ENCODE measurements at regions not wholly inside any gene's neighbourhood (a gene's known extent, or its start where the extent isn't known, plus 50 kb on each side); places are given as distances from the start of the nearest gene placed in this dataset.
A peak's percentile ranks its signal among the peaks of the same experiment; 100 is the strongest.

DNA sequence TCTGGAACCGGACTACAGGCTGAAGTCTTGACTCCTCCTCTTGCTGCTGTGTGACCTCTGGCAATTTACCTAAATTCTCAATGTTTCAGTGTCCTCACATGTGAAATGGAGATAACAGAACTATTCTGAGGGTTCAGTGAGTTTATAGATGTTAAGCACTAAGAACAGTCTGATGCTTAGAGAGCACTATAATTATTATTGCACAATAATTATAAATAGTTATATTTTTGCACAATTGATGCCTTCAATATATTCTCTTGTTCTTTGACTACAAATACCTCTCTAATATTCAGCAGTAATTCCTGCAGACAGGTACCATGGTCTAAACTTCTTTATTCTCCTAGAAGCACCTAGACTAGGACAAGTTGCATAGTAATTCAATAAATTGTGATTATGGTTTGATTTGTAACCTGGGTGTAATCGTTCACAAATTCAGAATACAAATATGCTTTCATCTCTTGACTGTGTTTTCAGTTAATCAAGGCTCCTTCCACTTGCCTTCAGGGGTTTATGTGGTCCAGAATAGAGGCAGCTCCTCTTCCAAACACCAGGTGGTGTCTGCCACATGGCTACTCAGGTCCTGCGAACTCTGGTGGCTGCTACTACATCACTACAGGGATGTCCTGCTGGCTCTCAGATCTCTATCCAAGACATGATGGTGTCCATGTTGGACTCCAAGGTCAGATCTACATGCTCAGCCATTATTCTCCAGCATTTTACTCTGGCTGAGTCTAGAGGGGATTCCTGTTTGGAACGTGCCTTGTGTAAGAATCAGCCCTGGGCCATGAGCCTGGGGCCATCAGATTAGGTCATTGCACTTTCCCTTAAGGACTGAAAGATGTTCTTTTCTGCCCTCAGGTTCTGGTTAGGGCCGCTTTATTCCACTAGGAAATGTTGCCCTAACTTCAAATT, 103.4 kb downstream of the QRFPR start:
- DNase-seq = no peak

DNA sequence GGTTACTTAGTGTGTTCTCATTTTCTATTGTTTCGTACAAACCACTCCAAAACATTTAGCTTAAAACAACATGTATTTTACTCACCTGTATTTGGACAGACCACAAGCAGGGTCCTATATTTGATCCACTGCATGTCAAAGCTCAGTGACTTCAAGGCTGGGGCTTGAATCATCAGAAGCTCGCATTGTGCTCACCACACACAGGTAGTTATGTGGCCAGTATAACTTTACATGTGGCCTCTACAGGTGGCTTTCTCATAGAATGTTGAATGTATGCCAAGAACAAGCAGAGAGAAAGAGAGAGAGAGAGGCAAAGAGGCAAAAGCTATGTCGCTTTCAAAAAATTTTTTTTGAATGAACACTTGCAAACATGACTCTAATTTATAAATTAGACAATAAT, 107.6 kb downstream of the QRFPR start:
- no peak for DNase-seq

DNA sequence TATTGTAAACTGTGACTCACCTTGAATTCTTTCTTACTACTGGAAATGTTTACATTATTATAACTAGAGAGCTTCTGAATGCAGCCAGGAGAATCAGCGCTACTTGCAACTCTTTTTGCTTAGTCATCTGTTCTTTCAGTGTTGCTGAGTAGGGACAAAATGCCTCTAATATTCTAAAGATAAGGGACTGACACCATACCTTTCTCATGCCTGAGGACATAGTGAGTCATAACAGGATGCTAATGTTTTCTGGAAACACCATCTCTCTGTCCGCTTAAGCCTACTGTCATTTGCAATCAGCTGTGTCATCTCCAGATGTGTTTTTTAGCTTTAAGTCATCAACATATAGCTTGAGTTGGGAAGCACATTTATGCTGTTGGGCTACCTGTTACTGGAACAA, 108.3 kb downstream of the QRFPR start:
- no peak for DNase-seq

DNA sequence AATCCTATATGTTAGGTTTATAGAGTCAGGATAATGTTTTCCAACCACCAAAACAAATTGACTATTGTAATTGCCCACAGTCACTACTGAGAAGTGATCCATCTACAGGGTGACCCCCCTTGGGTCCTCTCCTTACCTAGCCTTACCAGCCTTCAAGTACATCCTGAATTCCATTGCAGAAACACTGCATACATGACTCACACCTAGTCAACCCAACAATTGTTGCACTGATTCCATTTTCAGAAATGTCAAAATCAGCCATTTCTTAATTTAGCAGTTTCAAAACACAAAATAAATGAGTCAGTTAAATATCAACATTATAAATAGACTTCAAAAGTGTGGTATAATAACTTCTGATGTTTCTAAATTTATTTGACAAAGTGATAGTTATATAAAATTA, 106.3 kb upstream of the TNIP3 start:
- no peak for DNase-seq

DNA sequence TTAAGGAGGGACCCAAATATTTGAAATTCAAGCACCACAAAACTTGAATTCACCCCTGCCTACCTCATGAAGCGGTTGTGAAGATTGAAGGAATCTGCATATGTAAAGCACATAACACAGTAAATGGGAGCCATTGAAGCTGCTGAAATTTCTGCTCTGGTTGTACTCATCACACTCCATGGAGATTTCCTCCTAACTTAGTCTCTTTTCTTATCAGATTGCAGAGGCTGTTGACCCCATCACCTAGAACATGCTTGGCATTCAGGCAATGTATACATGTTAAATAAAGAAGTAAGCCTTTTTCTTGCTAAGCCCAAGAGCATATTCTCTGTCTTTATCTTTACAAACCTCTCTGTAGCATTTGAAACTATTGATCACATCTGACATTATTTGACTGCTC, 104.9 kb upstream of the TNIP3 start:
- DNase-seq = no peak

DNA sequence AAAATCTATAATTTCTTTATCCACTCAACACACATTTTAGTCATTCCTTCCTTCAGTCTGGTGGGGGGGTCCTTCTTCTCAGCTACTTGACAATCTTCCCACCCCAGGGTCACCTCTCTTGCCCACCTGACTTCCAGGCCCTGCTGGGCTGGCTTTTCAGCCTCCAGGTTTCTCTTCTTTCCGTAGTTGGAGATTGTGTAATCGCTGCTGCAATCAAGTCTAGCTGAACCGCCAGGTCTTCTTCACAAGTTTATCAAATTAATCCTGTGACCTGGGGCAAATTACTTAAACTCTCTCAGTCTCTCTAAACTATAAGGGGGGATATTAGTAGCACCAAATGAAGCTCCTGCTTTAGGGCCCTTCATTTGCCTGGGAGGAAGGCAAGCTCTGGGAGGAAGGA, 102.9 kb upstream of the TNIP3 start:
- DNase-seq = no peak

DNA sequence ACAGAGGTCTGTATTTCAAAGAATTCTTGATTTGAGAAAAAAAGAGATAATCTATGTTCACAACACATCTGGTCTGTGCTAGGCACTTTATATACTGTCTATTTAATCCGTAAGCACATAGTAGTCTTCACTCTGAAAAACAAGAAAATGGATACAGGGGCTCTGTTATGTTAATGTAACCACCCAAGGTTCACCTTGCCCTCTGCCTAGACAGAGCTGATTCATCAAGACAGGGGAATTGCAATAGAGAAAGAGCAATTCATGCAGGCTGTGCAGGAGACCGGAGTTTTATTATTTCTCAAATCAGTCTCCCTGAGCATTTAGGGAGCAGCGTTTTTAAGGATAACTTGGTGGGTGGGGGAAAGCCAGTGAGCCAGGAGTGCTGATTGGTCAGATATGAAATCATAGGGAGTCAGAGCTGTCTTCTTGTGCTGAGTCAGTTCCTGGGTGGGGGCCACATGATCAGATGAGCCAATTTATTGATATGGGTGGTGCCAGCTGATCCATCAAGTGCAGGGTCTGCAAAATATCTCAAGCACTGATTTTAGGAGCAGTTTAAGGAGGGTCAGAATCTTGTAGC, 92.9 kb upstream of the TNIP3 start:
- DNase-seq = no peak

DNA sequence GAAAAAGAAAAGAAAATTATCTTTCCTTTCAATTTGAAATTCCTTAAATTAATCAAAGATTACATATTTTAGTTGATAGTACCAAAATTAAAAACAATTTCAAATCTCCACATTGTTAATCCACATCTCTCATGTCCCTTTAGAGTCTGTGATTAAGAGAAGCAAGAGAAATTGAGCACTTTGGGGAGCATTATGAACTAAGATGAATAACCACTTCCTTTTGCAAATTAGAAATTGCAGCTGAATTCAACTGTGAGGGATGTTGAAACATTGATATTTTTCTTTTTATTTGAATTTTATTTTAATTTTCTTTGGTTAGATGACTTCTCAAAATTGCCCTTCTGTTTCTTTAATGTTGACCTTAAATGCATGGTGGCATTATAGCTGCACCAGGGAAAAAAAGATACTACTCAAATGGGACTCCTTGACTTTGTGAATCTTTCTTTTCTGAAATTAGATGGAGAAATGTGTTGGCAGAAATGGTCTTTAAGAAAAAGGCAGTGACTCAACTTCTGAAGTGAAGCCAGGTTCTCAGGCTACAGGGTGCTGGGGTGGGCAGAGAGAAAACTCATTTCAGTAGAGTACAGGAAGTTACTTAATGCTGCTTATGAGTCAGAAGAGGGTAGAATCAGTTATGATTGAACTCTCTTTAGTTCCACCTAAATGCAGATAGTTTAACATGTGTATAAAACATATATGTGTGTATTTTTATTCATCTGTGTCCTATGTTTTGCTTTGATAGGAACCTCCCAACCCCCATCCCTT, 92.0 kb upstream of the TNIP3 start:
- DNase-seq = no peak

DNA sequence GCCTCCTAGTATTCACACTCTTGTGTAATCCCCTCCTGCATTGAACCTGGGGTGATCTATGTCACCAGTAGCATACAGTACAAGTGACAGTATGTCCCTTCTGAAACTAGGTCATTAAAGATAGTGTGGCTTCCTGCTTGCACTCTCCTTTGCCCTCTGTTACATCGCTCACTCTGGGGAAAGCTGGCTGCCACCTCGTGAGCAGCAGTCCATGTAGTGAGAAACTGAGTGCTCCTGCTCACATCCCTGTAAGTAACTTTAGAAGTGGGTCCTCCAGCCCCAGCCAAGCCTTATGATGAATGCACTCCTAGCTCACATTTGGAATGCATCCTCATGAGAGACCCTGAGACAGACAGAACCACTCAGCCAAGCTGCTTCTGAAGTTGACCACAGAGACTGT, 89.8 kb upstream of the TNIP3 start:
- no peak for DNase-seq

DNA sequence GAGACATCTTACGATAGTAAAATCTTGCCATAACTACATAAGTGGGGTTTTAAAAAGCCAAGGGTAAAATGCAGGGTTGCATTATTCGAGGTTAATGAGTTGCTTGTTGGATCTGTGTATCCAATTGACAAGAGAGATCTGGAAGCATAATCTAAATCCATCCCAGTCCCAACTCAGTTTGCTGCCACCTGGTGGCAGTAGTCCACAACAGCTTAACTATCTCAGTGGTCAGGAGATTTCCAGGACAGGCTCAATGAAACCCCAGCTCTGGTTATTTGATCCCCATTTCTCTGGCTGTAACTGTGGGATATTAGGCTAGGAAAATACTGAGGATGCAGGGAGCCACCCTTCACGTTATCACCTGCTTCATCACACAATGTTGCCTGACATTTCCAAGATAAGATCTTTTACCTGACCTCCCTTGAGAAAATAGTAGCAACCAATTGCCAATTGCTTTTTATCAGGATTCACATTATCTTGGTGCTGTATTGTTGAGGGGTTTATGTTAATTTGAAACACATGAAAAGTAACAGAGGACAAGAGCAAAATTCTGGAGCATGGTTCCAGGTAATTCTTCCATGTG, 88.2 kb upstream of the TNIP3 start:
- DNase-seq = peak; percentile 75

DNA sequence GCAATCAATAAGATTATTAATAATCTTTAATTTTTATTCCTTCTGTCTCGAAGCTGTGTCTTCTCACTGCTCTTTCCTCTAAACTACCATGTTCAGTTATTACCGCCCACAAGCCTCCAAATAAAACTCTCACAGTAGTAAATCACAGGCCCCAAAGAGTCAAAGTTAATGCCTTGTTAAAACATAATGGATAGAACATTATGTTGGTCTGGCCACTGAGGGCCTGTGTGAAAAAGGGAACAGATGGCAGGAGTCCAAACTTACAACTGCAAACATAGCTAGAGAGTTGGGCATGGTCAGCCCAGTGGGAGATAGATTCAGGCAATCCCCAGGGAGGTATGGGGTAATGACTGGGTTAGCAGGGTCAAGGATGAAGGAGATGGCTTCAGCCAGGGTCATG, 84.6 kb upstream of the TNIP3 start:
- DNase-seq = no peak

DNA sequence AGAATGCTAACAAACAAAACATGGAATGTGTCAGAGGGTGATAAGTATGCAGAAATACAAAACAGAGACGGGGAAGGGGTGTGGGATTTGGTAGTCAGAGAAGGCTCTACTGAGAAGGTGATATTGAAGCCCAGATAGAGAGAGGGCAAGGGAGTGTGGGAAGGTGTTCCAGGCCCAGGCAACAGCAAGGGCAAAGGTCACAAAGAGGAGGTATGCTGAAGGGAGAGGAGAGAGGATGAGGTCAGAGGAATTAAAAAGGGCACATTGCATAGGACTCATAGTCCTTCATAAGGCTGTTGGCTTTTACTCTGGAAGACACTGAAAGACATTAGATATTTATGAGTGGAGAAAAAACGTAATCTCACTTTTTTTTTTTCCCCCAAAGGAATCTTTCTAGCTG, 82.6 kb upstream of the TNIP3 start:
- DNase-seq = no peak

DNA sequence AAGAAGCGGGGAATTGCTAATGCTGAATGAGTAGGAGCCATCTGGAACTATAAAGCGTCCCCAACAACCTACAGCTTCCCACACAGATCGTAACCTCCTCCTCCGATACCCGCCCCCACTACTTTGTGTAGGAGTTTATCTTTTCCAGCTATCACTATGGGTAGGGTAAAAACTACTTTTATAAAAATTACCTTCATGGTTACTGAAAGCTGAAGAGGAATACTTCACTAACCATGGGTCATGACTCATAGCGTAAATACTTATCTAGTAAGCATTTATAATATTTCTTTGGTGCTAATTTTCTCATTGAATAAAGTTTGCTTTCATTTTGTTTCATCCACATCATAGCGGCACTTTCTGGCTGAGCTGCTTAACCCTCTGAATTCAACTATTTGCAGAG, 79.4 kb upstream of the TNIP3 start:
- DNase-seq = no peak

DNA sequence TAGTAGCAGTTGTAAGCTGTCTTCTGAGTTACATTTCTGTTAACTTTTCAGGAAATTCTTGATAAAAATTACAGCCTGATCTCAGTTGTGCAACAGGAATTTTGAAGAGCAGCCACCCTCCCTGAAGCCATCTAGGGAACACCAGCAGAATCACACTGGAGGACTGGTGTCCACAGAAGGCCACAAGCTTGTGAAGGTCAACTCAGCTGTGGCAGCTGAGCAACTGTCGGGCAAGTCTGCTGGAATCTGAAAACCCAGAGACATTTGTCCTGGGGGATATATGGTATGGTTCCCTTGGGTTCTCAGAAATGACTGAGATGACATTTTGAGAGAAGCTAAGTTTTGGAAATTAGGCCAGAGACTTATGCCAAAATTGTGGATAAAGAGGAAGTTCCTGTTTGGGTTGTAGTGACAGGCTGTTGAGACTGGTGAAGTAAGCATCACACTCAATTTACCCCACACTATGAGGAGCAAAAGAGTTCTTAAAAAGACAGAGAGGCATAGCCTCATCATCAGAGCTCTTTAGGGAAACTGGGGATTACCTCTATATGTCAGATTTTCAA, 78.1 kb upstream of the TNIP3 start:
- DNase-seq = no peak

DNA sequence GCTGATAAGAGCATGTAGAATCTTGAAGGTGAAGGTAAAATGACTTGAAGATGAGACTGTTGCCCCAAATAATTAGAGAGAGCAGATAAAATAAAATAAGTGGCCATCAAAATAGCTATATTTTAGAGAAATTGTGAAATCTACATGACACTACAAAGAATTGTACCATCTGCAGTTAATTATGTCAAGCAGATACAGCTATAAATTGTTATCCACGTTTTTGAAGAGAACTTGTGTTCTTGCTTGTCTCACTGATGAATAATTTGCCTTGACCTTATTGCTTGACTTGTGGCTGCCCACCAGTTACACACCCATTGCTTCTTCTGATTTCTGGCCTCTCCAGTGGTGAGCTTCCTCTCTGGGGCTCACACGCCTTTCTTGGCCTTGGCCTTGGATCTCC, 75.8 kb upstream of the TNIP3 start:
- DNase-seq = no peak

DNA sequence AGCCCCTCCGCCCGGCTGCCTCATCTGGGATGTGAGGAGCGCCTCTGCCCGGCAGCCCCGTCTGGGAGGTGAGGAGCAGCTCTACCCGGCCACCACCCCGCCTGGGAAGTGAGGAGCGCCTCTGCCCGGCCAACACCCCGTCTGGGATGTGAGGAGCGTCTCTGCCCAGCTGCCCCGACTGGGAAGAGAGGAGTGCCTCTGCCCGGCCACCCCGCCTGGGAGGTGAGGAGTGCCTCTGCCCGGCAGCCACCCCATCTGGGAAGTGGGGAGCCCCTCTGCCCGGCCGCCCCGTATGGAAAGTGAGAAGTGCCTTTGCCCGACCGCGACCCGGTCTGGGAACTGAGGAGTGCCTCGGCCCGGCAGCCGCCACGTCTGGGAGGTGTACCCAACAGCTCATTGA, 74.3 kb upstream of the TNIP3 start:
- no peak for DNase-seq

DNA sequence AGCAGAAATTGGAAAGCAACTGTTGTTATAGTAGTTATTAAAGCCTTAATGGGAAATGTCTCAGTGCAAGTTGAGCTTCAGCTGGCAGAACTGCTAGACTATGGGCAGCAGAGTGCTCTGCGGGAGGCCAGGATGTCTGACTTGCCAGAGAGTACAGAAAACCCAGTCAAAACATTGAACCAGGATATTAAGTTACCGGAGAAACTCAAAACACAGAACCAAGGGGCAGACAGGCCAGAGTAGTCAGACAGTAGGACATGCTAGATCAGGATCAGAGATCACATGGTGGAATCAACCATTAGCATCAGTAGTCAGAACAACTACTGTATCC, 72.9 kb upstream of the TNIP3 start:
- no peak for DNase-seq

DNA sequence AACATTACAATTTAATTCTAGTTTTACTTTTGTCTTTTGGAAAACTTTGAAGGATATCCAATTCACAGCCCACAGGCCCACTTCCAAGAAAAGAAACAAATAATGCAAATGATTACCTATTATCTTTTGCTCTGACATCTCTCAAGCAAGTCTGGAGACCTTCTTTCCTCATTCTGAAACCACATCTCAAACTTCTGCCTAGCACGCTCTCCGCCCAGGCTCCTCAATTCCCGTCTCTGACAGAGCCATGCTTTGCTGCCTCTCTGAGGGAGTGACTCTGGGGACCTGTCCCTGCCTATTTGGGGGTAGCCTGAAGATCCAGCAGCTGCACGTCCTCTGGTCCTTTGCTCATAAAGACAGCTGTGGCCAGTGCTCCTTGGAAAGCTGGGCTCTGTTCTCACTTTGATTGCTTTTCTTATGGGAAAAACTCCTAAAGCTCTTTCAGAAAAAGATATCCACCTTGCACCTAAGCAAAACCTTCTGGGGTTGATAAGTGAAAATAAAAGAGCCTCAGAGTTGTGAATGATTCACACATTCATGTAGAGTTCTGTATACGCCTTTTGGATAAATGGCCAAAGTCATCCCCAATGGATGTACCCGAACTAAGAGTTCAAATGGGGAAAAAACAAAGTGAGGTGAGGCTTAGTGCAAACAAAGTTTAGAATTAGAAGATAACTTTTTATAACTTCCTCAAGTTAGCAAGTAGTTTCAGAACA, 72.4 kb upstream of the TNIP3 start:
- no peak for DNase-seq

DNA sequence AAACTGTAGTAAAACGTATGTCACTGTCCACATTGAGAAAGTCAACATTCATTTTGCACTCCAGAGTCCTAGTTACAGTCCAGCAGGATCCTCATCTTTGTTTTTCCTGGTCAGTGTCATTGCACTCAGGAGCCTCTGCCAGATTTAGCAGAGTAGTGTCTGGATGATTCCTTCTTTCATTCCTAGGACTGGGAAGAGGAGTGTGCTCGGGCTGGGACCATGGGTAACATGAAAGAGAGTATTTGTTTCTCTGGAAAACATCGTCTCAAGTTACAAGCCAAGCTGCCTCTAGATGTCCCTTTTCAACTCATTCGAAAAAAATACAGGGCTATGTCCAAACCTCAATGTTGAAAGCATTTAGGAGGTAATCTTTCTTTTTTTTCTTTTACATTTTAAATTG, 69.9 kb upstream of the TNIP3 start:
- no peak for DNase-seq

DNA sequence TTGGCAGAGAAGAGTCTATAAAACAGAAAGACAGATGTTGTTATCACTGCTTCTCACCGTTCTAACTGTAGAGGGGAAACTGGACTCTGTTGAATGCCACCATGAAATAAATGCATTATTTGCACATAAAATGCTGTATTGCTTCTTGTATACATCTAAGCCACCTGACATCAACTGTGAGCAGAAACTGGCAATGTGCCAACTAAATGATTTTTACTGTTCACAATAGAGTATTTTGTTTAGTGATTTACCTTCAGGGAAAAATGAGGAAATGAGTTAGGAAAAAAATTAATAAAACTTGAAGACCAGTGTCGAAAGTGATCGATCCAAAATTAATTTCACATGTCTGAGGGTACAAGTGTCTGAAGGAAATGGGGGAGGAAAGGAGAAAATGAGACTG, 65.9 kb upstream of the TNIP3 start:
- no peak for DNase-seq

DNA sequence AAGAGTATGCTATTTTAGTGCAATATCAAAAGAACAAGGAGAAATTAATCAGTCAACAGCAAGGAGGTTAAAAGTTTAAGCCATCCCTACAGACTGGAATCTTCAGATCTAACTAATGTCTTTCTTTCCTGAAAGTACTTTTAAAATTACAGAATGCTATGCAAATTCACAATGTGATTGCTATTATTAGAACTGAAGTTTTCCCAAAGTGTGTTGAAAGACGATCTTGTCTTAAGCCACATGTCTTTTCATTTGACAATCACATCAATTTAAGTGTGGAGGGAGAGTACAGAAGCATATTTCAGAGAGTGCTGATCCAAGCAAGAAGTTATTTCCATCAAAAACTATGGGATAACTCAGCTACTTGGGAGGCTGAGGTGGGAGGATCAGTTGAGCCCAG, 64.7 kb upstream of the TNIP3 start:
- DNase-seq = no peak

DNA sequence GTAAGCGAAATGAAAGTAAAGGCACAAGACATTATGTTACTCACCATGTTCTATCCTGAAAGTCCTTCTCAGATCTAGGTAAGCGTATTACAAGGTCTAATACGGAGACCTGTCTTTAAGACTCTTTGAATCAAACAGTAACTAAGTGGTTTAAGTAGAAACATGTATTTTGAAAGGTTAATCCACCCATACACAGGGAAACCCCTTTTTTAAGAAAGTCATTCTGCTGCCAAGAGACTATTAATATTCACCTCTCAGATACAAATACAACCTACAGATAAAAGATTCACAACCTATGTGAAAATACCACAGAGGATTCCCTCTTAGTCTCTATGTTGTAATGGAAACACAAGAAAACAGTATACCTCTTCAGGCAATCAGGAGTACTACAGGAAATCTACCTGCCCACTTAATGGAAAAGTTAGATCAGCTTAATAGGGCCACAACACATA, 63.2 kb upstream of the TNIP3 start:
- no peak for DNase-seq
